Ishikawa (cell line): ENCODE measurements at regions not wholly inside any gene's neighbourhood (a gene's known extent, or its start where the extent isn't known, plus 50 kb on each side); places are given as distances from the start of the nearest gene placed in this dataset.

Source experiments
- CEBPB ChIP-seq: IDR thresholded peaks from 2 replicates; pipeline ENCODE4 v1.6.1; 2012
- CREB1 ChIP-seq: IDR thresholded peaks from 2 replicates; pipeline ENCODE4 v1.6.1; 2012; ENCODE audit warnings: low read depth
- EGR1 ChIP-seq: IDR thresholded peaks from 2 replicates; pipeline ENCODE4 v1.6.1; 2012
- EP300 ChIP-seq: IDR thresholded peaks from 2 replicates; pipeline ENCODE4 v1.6.1; 2012; ENCODE audit warnings: borderline replicate concordance
- FOXM1 ChIP-seq: IDR thresholded peaks from 2 replicates; pipeline ENCODE4 v1.6.1; 2012; ENCODE audit warnings: low read depth, borderline replicate concordance
- NFIC ChIP-seq: IDR thresholded peaks from 2 replicates; pipeline ENCODE4 v1.6.1; 2012
- RAD21 ChIP-seq: IDR thresholded peaks from 2 replicates; pipeline ENCODE4 v1.6.1; 2012; ENCODE audit warnings: low read depth
- TCF12 ChIP-seq: IDR thresholded peaks from 2 replicates; pipeline ENCODE4 v1.6.1; 2012; ENCODE audit warnings: low read depth
- TEAD4 ChIP-seq: IDR thresholded peaks from 2 replicates; pipeline ENCODE4 v1.6.1; 2012
- TF ChIP-seq, protein P1 (sequence below): IDR thresholded peaks from 2 replicates; pipeline ENCODE4 v1.6.1; 2012; ENCODE audit warnings: low read depth, mild to moderate bottlenecking
- TF ChIP-seq, protein P2 (sequence below): IDR thresholded peaks from 2 replicates; pipeline ENCODE4 v1.6.1; 2012
- TF ChIP-seq, protein P3 (sequence below): IDR thresholded peaks from 2 replicates; pipeline ENCODE4 v1.6.1; 2012

DNA sequence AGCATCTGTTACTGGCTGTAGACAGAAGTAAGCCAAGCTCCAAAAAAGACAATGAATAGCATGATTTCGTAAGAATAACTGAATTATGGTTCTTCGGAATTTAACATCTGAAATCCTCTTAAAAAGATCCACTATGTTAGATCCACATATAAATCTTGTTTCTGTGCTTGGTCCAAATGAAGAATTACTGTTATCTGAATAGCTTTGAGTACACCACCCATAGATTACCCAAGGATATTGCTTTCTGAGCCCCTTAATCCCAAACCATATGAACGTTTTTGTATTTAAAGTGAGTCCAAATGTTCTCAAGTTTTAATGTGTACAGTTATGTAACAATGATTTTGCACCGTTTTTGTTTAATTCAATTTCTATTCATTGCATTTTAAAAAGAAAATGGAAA lies 124.9 kb downstream of the DSC3 start:
- TF ChIP-seq NFIC: no peak
- TF ChIP-seq RAD21: no peak
- TF ChIP-seq CEBPB: no peak
- TF ChIP-seq, protein P1, sequence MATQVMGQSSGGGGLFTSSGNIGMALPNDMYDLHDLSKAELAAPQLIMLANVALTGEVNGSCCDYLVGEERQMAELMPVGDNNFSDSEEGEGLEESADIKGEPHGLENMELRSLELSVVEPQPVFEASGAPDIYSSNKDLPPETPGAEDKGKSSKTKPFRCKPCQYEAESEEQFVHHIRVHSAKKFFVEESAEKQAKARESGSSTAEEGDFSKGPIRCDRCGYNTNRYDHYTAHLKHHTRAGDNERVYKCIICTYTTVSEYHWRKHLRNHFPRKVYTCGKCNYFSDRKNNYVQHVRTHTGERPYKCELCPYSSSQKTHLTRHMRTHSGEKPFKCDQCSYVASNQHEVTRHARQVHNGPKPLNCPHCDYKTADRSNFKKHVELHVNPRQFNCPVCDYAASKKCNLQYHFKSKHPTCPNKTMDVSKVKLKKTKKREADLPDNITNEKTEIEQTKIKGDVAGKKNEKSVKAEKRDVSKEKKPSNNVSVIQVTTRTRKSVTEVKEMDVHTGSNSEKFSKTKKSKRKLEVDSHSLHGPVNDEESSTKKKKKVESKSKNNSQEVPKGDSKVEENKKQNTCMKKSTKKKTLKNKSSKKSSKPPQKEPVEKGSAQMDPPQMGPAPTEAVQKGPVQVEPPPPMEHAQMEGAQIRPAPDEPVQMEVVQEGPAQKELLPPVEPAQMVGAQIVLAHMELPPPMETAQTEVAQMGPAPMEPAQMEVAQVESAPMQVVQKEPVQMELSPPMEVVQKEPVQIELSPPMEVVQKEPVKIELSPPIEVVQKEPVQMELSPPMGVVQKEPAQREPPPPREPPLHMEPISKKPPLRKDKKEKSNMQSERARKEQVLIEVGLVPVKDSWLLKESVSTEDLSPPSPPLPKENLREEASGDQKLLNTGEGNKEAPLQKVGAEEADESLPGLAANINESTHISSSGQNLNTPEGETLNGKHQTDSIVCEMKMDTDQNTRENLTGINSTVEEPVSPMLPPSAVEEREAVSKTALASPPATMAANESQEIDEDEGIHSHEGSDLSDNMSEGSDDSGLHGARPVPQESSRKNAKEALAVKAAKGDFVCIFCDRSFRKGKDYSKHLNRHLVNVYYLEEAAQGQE: no peak
- no peak for TF ChIP-seq EP300
- TF ChIP-seq, protein P2, sequence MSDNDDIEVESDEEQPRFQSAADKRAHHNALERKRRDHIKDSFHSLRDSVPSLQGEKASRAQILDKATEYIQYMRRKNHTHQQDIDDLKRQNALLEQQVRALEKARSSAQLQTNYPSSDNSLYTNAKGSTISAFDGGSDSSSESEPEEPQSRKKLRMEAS: no peak
- no peak for TF ChIP-seq CREB1
- TF ChIP-seq EGR1: no peak
- TF ChIP-seq, protein P3, sequence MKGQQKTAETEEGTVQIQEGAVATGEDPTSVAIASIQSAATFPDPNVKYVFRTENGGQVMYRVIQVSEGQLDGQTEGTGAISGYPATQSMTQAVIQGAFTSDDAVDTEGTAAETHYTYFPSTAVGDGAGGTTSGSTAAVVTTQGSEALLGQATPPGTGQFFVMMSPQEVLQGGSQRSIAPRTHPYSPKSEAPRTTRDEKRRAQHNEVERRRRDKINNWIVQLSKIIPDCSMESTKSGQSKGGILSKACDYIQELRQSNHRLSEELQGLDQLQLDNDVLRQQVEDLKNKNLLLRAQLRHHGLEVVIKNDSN: no peak
- no peak for TF ChIP-seq FOXM1
- no peak for TF ChIP-seq TCF12
- no peak for TF ChIP-seq TEAD4
